ENCODE measurements at regions not wholly inside any gene's neighbourhood (a gene's known extent, or its start where the extent isn't known, plus 50 kb on each side); places are given as distances from the start of the nearest gene placed in this dataset.

DNA sequence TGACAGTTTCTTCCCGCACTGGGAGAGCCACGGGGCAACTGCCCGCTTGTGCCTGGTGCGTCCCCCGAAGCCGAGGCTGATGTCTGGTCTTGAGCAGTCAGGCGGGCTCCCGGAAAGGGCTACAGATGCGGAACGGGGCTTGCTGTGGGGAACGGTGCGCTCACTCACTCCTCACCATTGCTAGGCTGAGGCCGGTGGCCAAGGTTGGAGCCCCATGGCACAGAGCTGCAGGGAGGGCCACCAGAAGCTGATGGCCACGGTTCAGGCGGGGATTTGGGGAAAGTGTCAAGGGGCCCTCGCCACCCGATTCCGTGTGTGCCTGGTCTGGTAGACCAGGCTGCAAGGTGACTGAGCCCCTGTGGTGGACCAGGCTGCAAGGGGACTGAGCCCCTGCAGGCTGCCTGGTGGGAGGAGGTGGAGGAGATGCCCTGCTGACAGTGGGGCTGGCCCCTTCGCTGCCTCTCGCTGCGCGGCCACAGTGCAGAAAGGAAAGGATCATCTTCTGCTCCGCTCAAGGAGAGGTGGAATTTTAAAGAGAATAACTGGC, 1315.8 kb downstream of the BRD1 start:
- no peak overlapping the region for H2AK5ac ChIP-seq (ENCODE audit: low read depth, low read length)

DNA sequence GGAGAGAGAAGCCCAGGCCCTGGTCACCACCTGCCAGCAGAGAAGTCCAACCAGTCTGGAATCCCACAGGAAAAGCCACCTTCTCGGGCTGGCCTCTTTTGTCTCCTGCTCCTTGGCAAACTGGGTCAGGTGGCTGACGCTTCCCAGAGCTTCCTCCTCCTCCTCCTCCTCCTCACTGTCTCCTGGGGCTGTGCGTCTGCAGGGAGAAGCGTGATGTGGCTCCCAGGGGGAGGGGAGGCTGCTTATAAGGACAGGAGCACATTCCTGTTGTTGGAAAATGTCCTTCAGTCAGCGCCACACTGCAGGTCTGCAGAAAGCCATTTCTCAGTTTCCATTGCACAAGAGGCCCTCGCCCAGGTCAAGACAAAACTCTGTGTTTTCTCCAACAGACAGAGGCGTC, 1316.5 kb downstream of the BRD1 start:
- Histone ChIP-seq H4K91ac (ENCODE audit: low read depth, low read length, poor library complexity) (no peak overlapping the region), H2AFZ (ENCODE audit: low read length) (no peak overlapping the region), H3K79me1 (ENCODE audit: low read depth, low read length) (peaks cover 2% of the 10 kb centered on the region), H3K9me3 (replicated peaks in 1 of 2; ENCODE audit: control insufficient read depth in 2 of 2, insufficient read depth in 1 of 2, low read depth in 1 of 2, low read length in 2 of 2) (no peaks in the 10 kb centered on the region), H4K8ac (ENCODE audit: low read depth, low read length) (no peak overlapping the region), H3K23ac (ENCODE audit: low read depth, low read length, poor library complexity) (no peak overlapping the region), H3K27me3 (ENCODE audit: control insufficient read depth in 3 of 3, insufficient read depth in 3 of 3, low read depth in 1 of 3, low read length in 3 of 3) (no peaks in the 10 kb centered on the region), H3K4me1 (ENCODE audit: control insufficient read depth in 2 of 2, insufficient read depth in 1 of 2, low read depth in 1 of 2, low read length in 2 of 2) (peaks cover 0 to 2% of the 10 kb centered on the region in 2 donors), H2BK5ac (ENCODE audit: low read length) (no peak overlapping the region), H3K9ac (ENCODE audit: low read depth, low read length, poor library complexity) (no peak overlapping the region), H2BK120ac (ENCODE audit: low read depth, low read length) (no peak overlapping the region), H3K4me2 (ENCODE audit: insufficient read depth, low read length, poor library complexity, severe bottlenecking) (no peak overlapping the region), H2BK12ac (ENCODE audit: low read length) (no peak overlapping the region), H3K14ac (ENCODE audit: low read length) (no peak overlapping the region), H3K18ac (ENCODE audit: low read length) (no peak overlapping the region), H3K4ac (ENCODE audit: low read length) (no peak overlapping the region), H3K27ac (replicated peaks; ENCODE audit: low read length) (no peak overlapping the region), H2BK15ac (ENCODE audit: low read length) (no peak overlapping the region), H3K4me3 (ENCODE audit: low read length in 2 of 2) (no peak overlapping the region), H3K36me3 (replicated peaks in 1 of 2; ENCODE audit: control insufficient read depth in 2 of 2, insufficient read depth in 2 of 2, low read length in 2 of 2) (no peaks in the 10 kb centered on the region), H2AK5ac (ENCODE audit: low read depth, low read length) (no peak overlapping the region)
- no CpG with 5 or more reads among the region's 7 CpGs for WGBS, 2 donors (ENCODE audit: extremely low coverage in 2 of 2, insufficient read length in 2 of 2, insufficient replicate concordance in 1 of 2)
- no peak for DNase-seq (ENCODE audit: low spot score)

More for the DNA sequence above, 1315.8 kb downstream of the BRD1 start:
- DNase-seq (ENCODE audit: low spot score), result no peak
- Histone ChIP-seq H3K4me2 (ENCODE audit: insufficient read depth, low read length, poor library complexity, severe bottlenecking) (no peak overlapping the region), H3K4me1 (ENCODE audit: control insufficient read depth in 2 of 2, insufficient read depth in 1 of 2, low read depth in 1 of 2, low read length in 2 of 2) (peaks cover 0 to 5% of the 10 kb centered on the region in 2 donors), H3K9ac (ENCODE audit: low read depth, low read length, poor library complexity) (no peak overlapping the region), H4K8ac (ENCODE audit: low read depth, low read length) (no peak overlapping the region), H3K27ac (replicated peaks; ENCODE audit: low read length) (no peak overlapping the region), H3K9me3 (replicated peaks in 1 of 2; ENCODE audit: control insufficient read depth in 2 of 2, insufficient read depth in 1 of 2, low read depth in 1 of 2, low read length in 2 of 2) (no peaks in the 10 kb centered on the region), H3K27me3 (ENCODE audit: control insufficient read depth in 3 of 3, insufficient read depth in 3 of 3, low read depth in 1 of 3, low read length in 3 of 3) (no peaks in the 10 kb centered on the region), H2BK12ac (ENCODE audit: low read length) (no peak overlapping the region), H2AFZ (ENCODE audit: low read length) (no peak overlapping the region), H4K91ac (ENCODE audit: low read depth, low read length, poor library complexity) (no peak overlapping the region), H3K14ac (ENCODE audit: low read length) (peak overlapping the region; percentile 27), H3K4me3 (ENCODE audit: low read length in 2 of 2) (no peak overlapping the region), H3K4ac (ENCODE audit: low read length) (no peak overlapping the region), H2BK120ac (ENCODE audit: low read depth, low read length) (no peak overlapping the region), H2BK15ac (ENCODE audit: low read length) (no peak overlapping the region), H3K79me1 (ENCODE audit: low read depth, low read length) (no peaks in the 10 kb centered on the region), H3K23ac (ENCODE audit: low read depth, low read length, poor library complexity) (no peak overlapping the region), H3K36me3 (replicated peaks in 1 of 2; ENCODE audit: control insufficient read depth in 2 of 2, insufficient read depth in 2 of 2, low read length in 2 of 2) (no peaks in the 10 kb centered on the region), H2BK5ac (ENCODE audit: low read length) (no peak overlapping the region), H3K18ac (ENCODE audit: low read length) (peak overlapping the region; percentile 1)
- WGBS, 2 donors (ENCODE audit: extremely low coverage in 2 of 2, insufficient read length in 2 of 2, insufficient replicate concordance in 1 of 2), result no CpG with 5 or more reads among the region's 23 CpGs

DNA sequence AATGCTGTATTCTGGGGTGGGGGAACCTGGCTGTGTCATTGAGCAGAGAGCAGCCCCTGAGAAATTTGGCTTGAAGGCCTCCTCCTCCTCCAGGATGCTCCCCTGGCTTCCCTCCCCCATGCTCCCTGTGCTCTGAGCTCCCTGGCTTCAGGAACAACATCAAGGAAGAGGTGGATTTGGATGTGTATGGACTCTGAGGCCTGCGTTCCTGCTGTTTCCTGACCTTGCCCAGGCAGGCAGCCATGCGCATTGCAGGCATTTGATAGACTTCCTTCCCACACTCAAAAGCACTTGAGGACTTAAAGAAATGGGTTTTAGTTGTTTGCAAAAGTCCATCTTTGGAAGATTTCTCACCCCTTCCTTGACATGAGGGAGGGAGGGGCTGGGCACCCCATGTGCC, 1317.1 kb downstream of the BRD1 start:
- Histone ChIP-seq H3K36me3 (replicated peaks in 1 of 2; ENCODE audit: control insufficient read depth in 2 of 2, insufficient read depth in 2 of 2, low read length in 2 of 2) (no peaks in the 10 kb centered on the region), H3K9me3 (replicated peaks in 1 of 2; ENCODE audit: control insufficient read depth in 2 of 2, insufficient read depth in 1 of 2, low read depth in 1 of 2, low read length in 2 of 2) (no peaks in the 10 kb centered on the region), H2BK12ac (ENCODE audit: low read length) (no peak overlapping the region), H3K27ac (replicated peaks; ENCODE audit: low read length) (no peak overlapping the region), H3K4me1 (ENCODE audit: control insufficient read depth in 2 of 2, insufficient read depth in 1 of 2, low read depth in 1 of 2, low read length in 2 of 2) (peaks cover 0 to 2% of the 10 kb centered on the region in 2 donors), H3K79me1 (ENCODE audit: low read depth, low read length) (peaks cover 2% of the 10 kb centered on the region), H3K9ac (ENCODE audit: low read depth, low read length, poor library complexity) (no peak overlapping the region), H3K14ac (ENCODE audit: low read length) (no peak overlapping the region), H2BK5ac (ENCODE audit: low read length) (no peak overlapping the region), H2BK15ac (ENCODE audit: low read length) (no peak overlapping the region), H2BK120ac (ENCODE audit: low read depth, low read length) (no peak overlapping the region), H2AK5ac (ENCODE audit: low read depth, low read length) (no peak overlapping the region), H2AFZ (ENCODE audit: low read length) (no peak overlapping the region), H4K91ac (ENCODE audit: low read depth, low read length, poor library complexity) (no peak overlapping the region), H3K18ac (ENCODE audit: low read length) (no peak overlapping the region), H4K8ac (ENCODE audit: low read depth, low read length) (no peak overlapping the region), H3K4ac (ENCODE audit: low read length) (no peak overlapping the region), H3K27me3 (ENCODE audit: control insufficient read depth in 3 of 3, insufficient read depth in 3 of 3, low read depth in 1 of 3, low read length in 3 of 3) (no peaks in the 10 kb centered on the region), H3K4me3 (ENCODE audit: low read length in 2 of 2) (no peak overlapping the region), H3K4me2 (ENCODE audit: insufficient read depth, low read length, poor library complexity, severe bottlenecking) (no peak overlapping the region), H3K23ac (ENCODE audit: low read depth, low read length, poor library complexity) (no peak overlapping the region)
- WGBS, 2 donors (ENCODE audit: extremely low coverage in 2 of 2, insufficient read length in 2 of 2, insufficient replicate concordance in 1 of 2), result no CpG with 5 or more reads among the region's 2 CpGs
- DNase-seq (ENCODE audit: low spot score), result no peak

DNA sequence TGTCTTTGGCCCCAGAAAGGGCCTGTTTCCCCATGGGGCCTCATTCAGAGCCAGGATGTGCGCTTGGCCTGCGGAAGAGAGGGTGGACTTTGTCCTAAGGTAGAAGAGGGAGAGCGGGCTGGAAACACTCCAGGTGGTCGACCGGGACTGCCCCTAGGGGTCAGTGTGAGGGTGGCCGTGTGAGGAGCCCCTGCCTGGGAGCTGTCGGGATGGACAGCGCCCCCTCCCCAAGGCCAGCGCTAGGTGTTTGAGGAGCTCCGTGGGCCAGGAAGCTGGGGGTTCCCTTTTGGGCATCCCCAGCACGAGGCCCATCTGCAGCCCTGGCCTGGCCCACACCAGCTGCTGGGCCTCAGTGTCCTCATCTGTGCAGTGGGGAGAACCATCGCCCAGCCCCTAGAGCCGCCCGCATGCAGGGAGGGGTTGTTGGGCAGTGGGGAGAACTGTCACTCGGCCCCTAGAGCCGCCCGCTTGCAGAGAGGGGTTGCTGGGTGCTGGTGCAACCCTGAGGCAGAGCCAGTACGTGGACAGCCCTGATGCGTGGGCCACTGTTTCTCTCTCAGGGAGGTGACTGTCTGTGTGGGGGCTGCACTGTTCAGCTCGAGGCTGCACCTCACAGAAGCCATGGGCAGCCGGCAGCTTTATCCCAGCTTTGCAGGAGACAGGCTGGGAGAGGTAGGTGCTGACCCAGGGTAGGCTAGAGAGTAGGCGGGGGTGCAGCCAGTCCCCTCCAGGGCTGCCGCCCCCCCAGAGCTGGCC, 1319.9 kb downstream of the BRD1 start:
- H3K4me3 ChIP-seq (ENCODE audit: low read length in 2 of 2), result no peak overlapping the region
- H3K18ac ChIP-seq (ENCODE audit: low read length), result peak overlapping the region; percentile 29
- H4K8ac ChIP-seq (ENCODE audit: low read depth, low read length), result no peak overlapping the region
- no peak overlapping the region for H3K4me2 ChIP-seq (ENCODE audit: insufficient read depth, low read length, poor library complexity, severe bottlenecking)
- no peak overlapping the region for H2BK5ac ChIP-seq (ENCODE audit: low read length)
- H3K9ac ChIP-seq (ENCODE audit: low read depth, low read length, poor library complexity), result no peak overlapping the region
- no peaks in the 10 kb centered on the region for H3K9me3 ChIP-seq (replicated peaks in 1 of 2; ENCODE audit: control insufficient read depth in 2 of 2, insufficient read depth in 1 of 2, low read depth in 1 of 2, low read length in 2 of 2)
- H3K79me1 ChIP-seq (ENCODE audit: low read depth, low read length), result peaks cover 2% of the 10 kb centered on the region
- no CpG with 5 or more reads among the region's 23 CpGs for WGBS, 2 donors (ENCODE audit: extremely low coverage in 2 of 2, insufficient read length in 2 of 2, insufficient replicate concordance in 1 of 2)
- H3K23ac ChIP-seq (ENCODE audit: low read depth, low read length, poor library complexity), result no peak overlapping the region
- H3K36me3 ChIP-seq (replicated peaks in 1 of 2; ENCODE audit: control insufficient read depth in 2 of 2, insufficient read depth in 2 of 2, low read length in 2 of 2), result no peaks in the 10 kb centered on the region
- H2BK120ac ChIP-seq (ENCODE audit: low read depth, low read length), result no peak overlapping the region
- DNase-seq (ENCODE audit: low spot score), result no peak
- peaks cover 0 to 2% of the 10 kb centered on the region in 2 donors for H3K4me1 ChIP-seq (ENCODE audit: control insufficient read depth in 2 of 2, insufficient read depth in 1 of 2, low read depth in 1 of 2, low read length in 2 of 2)
- H3K27ac ChIP-seq (replicated peaks; ENCODE audit: low read length), result no peak overlapping the region
- no peak overlapping the region for H3K4ac ChIP-seq (ENCODE audit: low read length)
- H2AFZ ChIP-seq (ENCODE audit: low read length), result no peak overlapping the region
- H2BK15ac ChIP-seq (ENCODE audit: low read length), result no peak overlapping the region
- H4K91ac ChIP-seq (ENCODE audit: low read depth, low read length, poor library complexity), result no peak overlapping the region
- H3K14ac ChIP-seq (ENCODE audit: low read length), result no peak overlapping the region
- H2AK5ac ChIP-seq (ENCODE audit: low read depth, low read length), result peak overlapping the region; percentile 28
- no peak overlapping the region for H2BK12ac ChIP-seq (ENCODE audit: low read length)
- no peaks in the 10 kb centered on the region for H3K27me3 ChIP-seq (ENCODE audit: control insufficient read depth in 3 of 3, insufficient read depth in 3 of 3, low read depth in 1 of 3, low read length in 3 of 3)
